CD4-positive, alpha-beta memory T cell (primary cell): ENCODE measurements at regions not wholly inside any gene's neighbourhood (a gene's known extent, or its start where the extent isn't known, plus 50 kb on each side); places are given as distances from the start of the nearest gene placed in this dataset.

Experiments used
- CTCF ChIA-PET: fragments of 350-600 bp; sonication (Branson Sonifier 250); formaldehyde crosslinking; loops from one replicate; lab custom pipeline; 2021; ENCODE audit warnings: inconsistent platforms; ENCODE audit not compliant: partially characterized antibody; lab: Charles Lee
- POLR2A ChIA-PET: fragments of 350-600 bp; sonication (Branson Sonifier 250); formaldehyde crosslinking; loops from one replicate; lab custom pipeline; 2021; ENCODE audit not compliant: partially characterized antibody; lab: Charles Lee
- DNase-seq, 5 donors: peaks; one replicate each; pipeline versions ENCODE4 v3.0.0 to v3.0.0-alpha.2; 2020 to 2022; ENCODE audit warnings: mixed read lengths in 1 of 5
- H3K27ac ChIP-seq: one replicate; pipeline ENCODE4 v1.7.0; 2013; ENCODE audit warnings: low read depth, low read length
- H3K27me3 ChIP-seq: 2 replicates; pipeline ENCODE4 v1.7.0; 2013; ENCODE audit warnings: mild to moderate bottlenecking, low read length, moderate library complexity; ENCODE audit not compliant: insufficient read depth
- H3K36me3 ChIP-seq: 2 replicates; pipeline ENCODE4 v1.7.0; 2013; ENCODE audit warnings: mild to moderate bottlenecking, low read length, moderate library complexity; ENCODE audit not compliant: insufficient read depth
- H3K4me1 ChIP-seq: 2 replicates; pipeline ENCODE4 v1.7.0; 2013; ENCODE audit warnings: mild to moderate bottlenecking, low read length, moderate library complexity; ENCODE audit not compliant: insufficient read depth
- H3K4me3 ChIP-seq, 2 donors: one replicate each; pipeline ENCODE4 v1.7.0; 2013; ENCODE audit warnings: low read length in 2 of 2, mild to moderate bottlenecking in 1 of 2
- H3K9me3 ChIP-seq, 2 donors: one replicate each; pipeline ENCODE4 v1.7.0; 2013; ENCODE audit warnings: low read length in 2 of 2, control low read depth in 1 of 2; ENCODE audit not compliant: control insufficient read depth in 1 of 2
- H3K27ac Mint-ChIP-seq, 7 donors: one replicate each; pipeline ENCODE4 v1.8.0; 2020 to 2021; ENCODE audit warnings: mixed read lengths in 7 of 7, mild to moderate bottlenecking in 6 of 7, inconsistent platforms in 3 of 7, moderate library complexity in 3 of 7
- H3K27me3 Mint-ChIP-seq, 2 donors: one replicate each; pipeline ENCODE4 v1.8.0; 2020 to 2021; ENCODE audit warnings: mixed read lengths in 2 of 2
- H3K36me3 Mint-ChIP-seq, 2 donors: one replicate each; pipeline ENCODE4 v1.8.0; 2020 to 2021; ENCODE audit warnings: mixed read lengths in 2 of 2, inconsistent platforms in 1 of 2, mild to moderate bottlenecking in 1 of 2
- H3K4me1 Mint-ChIP-seq, 4 donors: one replicate each; pipeline ENCODE4 v1.8.0; 2020 to 2021; ENCODE audit warnings: mixed read lengths in 4 of 4, mild to moderate bottlenecking in 1 of 4
- H3K4me3 Mint-ChIP-seq, 8 donors: one replicate each; pipeline ENCODE4 v1.8.0; 2020 to 2021; ENCODE audit warnings: mixed read lengths in 8 of 8, mild to moderate bottlenecking in 7 of 8, moderate library complexity in 6 of 8, inconsistent platforms in 3 of 8
- H3K9me3 Mint-ChIP-seq, 8 donors: one replicate each; pipeline ENCODE4 v1.8.0; 2020 to 2021; ENCODE audit warnings: mixed read lengths in 8 of 8, mild to moderate bottlenecking in 5 of 8, inconsistent platforms in 3 of 8, moderate library complexity in 1 of 8
- intact Hi-C: fragments of 100-400 bp; cut with micrococcal nuclease; formaldehyde crosslinking; loops from one replicate; pipeline ENCODE4 v1.15.1; 2023

DNA sequence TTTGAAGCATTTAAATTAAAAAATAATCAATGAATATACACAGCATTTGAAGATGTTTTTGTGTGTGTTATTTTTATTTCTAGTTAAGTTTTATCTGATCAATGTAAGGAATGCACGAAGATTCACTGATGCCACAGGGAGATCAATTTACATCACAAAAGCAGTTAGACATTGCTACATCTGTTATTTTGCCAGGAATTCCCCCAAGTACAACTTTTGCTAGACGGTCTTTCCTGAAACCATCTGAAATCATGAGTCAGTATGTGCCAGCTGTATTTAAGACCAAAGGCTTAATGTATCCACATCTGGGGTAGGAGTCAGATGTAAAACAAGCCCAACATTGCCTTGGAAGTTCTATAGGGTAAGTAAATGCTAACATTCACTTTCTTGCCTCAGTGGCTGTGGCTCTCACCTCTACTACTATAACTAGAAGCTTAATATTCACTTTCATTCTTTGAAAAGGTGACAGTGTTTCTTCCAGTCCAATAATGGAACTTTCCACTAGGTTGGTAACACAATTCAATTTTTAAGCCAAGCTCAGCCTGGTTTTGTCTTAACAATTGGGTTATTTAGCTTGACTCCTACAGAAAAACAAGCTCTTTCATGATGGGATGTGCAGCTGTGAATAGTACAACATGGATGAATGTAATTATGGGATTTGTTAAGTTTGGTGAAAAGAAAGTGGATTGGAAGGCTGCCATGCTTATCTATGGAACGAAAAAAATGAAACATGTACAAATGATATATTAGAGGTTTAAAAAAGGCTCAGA lies 385.4 kb upstream of the TMEM132C start:
- ChIA-PET POLR2A (no interaction called here), CTCF (no interaction called here)
- H3K27ac Mint-ChIP-seq = no peak overlapping the region

DNA sequence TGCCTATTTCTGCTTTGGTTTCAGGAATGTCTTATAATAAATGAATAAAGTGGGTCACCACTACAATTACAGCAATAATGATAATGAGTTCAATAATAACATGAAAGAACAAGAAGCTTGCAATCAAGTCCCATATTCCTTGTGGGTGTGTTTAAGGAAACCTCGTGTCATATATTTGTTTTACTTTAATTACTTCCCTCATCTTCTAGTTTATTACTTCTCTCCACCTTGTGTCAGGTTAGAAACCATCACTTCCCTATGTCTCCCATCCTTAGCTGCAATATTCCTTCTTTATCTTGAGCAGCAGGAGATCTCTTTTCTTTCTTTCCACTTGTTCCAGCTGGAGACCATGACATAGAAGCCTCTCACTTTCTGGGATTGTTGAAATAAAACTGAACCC lies 384.0 kb upstream of the TMEM132C start:
- peaks cover 0 to 20% (median 3%) of the 10 kb centered on the region in 8 donors for H3K9me3 Mint-ChIP-seq
- no peaks in the 10 kb centered on the region for H3K36me3 Mint-ChIP-seq
- POLR2A ChIA-PET = no interaction called here
- no peak overlapping the region for H3K27ac ChIP-seq
- no peaks in the 10 kb centered on the region for H3K27me3 ChIP-seq
- H3K27me3 Mint-ChIP-seq = no peaks in the 10 kb centered on the region
- no peak for DNase-seq
- no peaks in the 10 kb centered on the region for H3K9me3 ChIP-seq
- H3K4me3 Mint-ChIP-seq = no peak overlapping the region
- no peaks in the 10 kb centered on the region for H3K36me3 ChIP-seq
- H3K4me1 Mint-ChIP-seq = no peaks in the 10 kb centered on the region
- H3K4me1 ChIP-seq = no peaks in the 10 kb centered on the region
- H3K27ac Mint-ChIP-seq = no peak overlapping the region
- CTCF ChIA-PET = no interaction called here
- intact Hi-C loops = no loop called here
- H3K4me3 ChIP-seq = no peak overlapping the region

More for the DNA sequence above, 385.4 kb upstream of the TMEM132C start:
- H3K27me3 Mint-ChIP-seq = no peaks in the 10 kb centered on the region
- no peaks in the 10 kb centered on the region for H3K27me3 ChIP-seq
- intact Hi-C loops = no loop called here
- no peaks in the 10 kb centered on the region for H3K4me1 Mint-ChIP-seq
- H3K27ac ChIP-seq = no peak overlapping the region
- H3K36me3 ChIP-seq = no peaks in the 10 kb centered on the region
- no peaks in the 10 kb centered on the region for H3K36me3 Mint-ChIP-seq
- H3K4me3 Mint-ChIP-seq = no peak overlapping the region
- H3K4me3 ChIP-seq = no peak overlapping the region
- no peaks in the 10 kb centered on the region for H3K9me3 ChIP-seq
- DNase-seq = no peak
- no peaks in the 10 kb centered on the region for H3K4me1 ChIP-seq
- peaks cover 0 to 20% (median 3%) of the 10 kb centered on the region in 8 donors for H3K9me3 Mint-ChIP-seq

DNA sequence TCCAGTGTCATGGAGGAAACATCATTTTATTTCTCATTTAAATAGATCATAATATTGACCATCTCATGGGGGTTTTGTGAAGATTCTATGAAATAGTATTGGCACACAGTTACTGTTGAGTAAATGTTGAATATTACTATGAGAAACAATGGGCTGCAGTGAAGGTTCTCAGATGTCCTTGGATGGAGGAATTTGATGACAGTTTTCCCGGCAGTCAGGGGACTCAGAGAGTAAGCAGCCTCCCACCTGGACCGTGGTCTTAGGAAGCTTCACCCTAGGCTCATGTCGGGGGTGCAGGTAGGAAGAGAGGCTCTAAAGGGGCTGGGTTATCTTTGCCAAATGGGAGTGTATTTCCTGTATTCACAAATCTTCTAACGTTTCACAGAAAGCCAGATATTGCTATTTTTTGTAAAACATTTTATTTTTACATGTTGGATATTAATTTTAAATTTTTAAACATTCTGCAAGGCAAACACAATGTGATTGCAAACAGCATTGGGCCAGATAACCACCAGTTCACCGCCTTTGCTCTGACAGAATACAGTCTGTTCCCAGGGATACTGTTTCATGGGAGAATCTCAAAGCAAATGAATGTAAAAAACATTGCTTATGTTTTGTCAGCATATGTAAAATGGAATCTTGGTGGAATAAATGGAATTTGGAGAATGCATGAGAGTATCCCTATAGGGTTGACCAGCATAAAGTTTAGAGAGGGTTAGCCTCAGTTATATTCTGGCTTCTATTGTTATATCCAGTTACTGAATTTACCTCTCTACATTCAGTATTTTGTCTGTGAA lies 380.8 kb upstream of the TMEM132C start:
- no peaks in the 10 kb centered on the region for H3K4me1 Mint-ChIP-seq
- Histone ChIP-seq H3K27ac (no peak overlapping the region), H3K4me3 (no peak overlapping the region), H3K4me1 (no peaks in the 10 kb centered on the region), H3K27me3 (no peaks in the 10 kb centered on the region), H3K9me3 (no peaks in the 10 kb centered on the region), H3K36me3 (no peaks in the 10 kb centered on the region)
- intact Hi-C loops = no loop called here
- H3K36me3 Mint-ChIP-seq = no peaks in the 10 kb centered on the region
- H3K27ac Mint-ChIP-seq = no peak overlapping the region
- H3K4me3 Mint-ChIP-seq = no peak overlapping the region
- POLR2A ChIA-PET = no interaction called here
- H3K9me3 Mint-ChIP-seq = peaks cover 0 to 10% (median 5%) of the 10 kb centered on the region in 8 donors
- H3K27me3 Mint-ChIP-seq = no peaks in the 10 kb centered on the region
- CTCF ChIA-PET = no interaction called here
- DNase-seq = no peak

DNA sequence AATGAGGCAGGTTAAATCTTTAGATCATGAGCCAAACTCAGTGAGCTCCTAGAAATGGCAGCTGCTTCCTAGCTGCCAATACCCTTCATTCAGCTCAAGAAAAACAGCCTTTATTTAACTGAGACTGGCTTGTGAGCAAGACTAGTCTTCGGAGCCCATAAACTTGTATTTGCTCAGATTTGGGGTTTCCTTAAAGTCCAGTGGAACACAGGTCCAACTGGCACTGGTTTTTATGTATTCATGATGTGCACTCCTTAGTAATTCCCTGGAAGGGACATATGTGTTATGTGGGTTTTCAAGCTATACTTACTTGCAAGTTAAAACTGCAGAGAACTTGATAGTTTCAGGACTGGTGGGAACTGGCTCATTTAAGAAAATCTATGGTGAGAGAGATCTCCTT lies 380.1 kb upstream of the TMEM132C start:
- Histone ChIP-seq H3K27ac (no peak overlapping the region), H3K9me3 (no peaks in the 10 kb centered on the region), H3K4me3 (no peak overlapping the region), H3K4me1 (no peaks in the 10 kb centered on the region), H3K36me3 (no peaks in the 10 kb centered on the region), H3K27me3 (no peaks in the 10 kb centered on the region)
- Mint-ChIP-seq H3K4me3 (no peak overlapping the region), H3K27ac (no peak overlapping the region), H3K27me3 (no peaks in the 10 kb centered on the region), H3K4me1 (no peaks in the 10 kb centered on the region), H3K36me3 (no peaks in the 10 kb centered on the region), H3K9me3 (peaks cover 0 to 13% (median 5%) of the 10 kb centered on the region in 8 donors)
- intact Hi-C loops = no loop called here
- ChIA-PET CTCF (no interaction called here), POLR2A (no interaction called here)
- no peak for DNase-seq

DNA sequence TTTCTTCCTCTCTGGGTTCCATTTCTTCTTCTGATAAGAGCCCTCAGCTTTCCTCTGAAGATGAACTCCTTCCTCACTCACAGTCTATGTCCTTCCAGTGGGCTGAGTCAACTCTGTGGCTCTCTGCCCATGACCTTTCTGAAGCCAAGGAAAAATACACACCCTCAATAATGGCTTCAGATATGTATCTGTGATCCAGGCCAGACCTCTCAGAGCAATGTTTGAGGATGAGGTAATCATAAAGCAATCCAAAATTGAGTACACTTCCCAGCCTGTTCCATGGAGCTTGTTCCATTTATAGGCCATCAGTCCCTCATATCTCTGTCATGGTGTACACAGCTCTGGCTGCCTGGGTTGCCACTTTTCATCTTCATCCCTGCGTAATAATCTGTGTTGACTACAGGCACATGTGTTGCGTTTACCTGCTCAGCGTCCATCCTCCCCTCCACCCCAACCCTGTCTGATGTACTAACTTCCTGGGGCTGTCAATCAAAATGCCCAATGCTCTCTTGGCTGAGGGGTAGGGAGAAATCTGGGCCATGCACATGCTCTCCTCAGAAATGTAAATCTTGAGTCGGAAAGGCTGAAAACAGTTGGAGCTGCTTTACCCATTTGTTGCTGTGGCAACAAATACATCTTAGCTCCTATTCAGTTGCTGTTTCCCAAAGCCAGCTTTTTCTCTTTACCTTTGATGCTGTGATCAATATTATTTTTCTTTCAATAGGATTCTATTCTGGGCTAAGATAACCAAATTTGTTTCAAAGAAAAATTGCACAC lies 377.8 kb upstream of the TMEM132C start:
- CTCF ChIA-PET = no interaction called here

DNA sequence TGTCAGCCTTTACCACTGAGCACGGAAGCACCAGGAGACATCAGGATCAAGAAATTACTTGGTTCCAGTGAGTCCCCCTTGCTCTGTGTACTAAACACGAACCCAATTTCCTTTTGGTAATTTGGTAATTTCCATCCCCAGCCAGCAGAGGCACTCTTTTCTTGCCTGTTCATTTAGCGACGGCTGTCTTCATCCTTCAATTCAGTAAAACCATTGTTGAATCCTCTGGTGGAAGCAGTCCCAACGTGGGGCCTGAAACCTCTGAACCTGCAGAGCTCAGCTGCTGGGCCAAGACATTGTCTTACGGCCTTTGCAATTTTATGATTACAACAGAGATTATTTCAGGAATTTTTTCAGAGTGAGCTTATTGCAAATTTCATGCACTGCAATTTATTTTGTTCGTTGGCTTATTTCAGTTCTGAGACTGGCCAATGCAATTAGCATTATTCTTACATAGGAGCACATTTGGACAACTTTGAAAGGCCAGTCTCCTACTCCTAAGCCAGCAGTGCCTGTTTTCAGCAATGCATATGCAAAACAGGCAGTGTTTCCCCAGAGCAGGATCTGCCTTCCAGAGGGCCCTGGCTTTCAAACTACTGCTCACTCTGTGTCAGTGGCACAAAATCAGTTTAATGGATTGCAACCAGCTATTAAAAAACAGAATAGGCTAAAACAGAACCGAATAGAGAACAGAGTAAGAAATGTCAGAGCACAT lies 372.9 kb upstream of the TMEM132C start:
- H3K4me3 Mint-ChIP-seq = no peak overlapping the region
- no peaks in the 10 kb centered on the region for H3K4me1 Mint-ChIP-seq
- ChIA-PET CTCF (no interaction called here), POLR2A (no interaction called here)
- no peaks in the 10 kb centered on the region for H3K36me3 Mint-ChIP-seq
- H3K27ac Mint-ChIP-seq = no peak overlapping the region
- peaks cover 0 to 16% (median 6%) of the 10 kb centered on the region in 8 donors for H3K9me3 Mint-ChIP-seq
- DNase-seq = no peak
- H3K27me3 ChIP-seq = no peaks in the 10 kb centered on the region
- H3K4me1 ChIP-seq = no peaks in the 10 kb centered on the region
- no peak overlapping the region for H3K4me3 ChIP-seq
- no peaks in the 10 kb centered on the region for H3K27me3 Mint-ChIP-seq
- intact Hi-C loops = no loop called here
- no peaks in the 10 kb centered on the region for H3K36me3 ChIP-seq
- H3K27ac ChIP-seq = no peak overlapping the region
- no peaks in the 10 kb centered on the region for H3K9me3 ChIP-seq

More for the DNA sequence above, 377.8 kb upstream of the TMEM132C start:
- Mint-ChIP-seq H3K36me3 (no peaks in the 10 kb centered on the region), H3K27ac (no peak overlapping the region), H3K4me1 (no peaks in the 10 kb centered on the region), H3K27me3 (no peaks in the 10 kb centered on the region), H3K4me3 (no peak overlapping the region), H3K9me3 (peaks cover 0 to 16% (median 6%) of the 10 kb centered on the region in 8 donors)
- H3K36me3 ChIP-seq = no peaks in the 10 kb centered on the region
- no peak for DNase-seq
- intact Hi-C loops = no loop called here
- H3K27me3 ChIP-seq = no peaks in the 10 kb centered on the region
- H3K4me1 ChIP-seq = no peaks in the 10 kb centered on the region
- H3K27ac ChIP-seq = no peak overlapping the region
- H3K4me3 ChIP-seq = no peak overlapping the region
- POLR2A ChIA-PET = no interaction called here
- no peaks in the 10 kb centered on the region for H3K9me3 ChIP-seq
